Activated naive CD4-positive, alpha-beta T cell treated with anti-CD3 and anti-CD28 coated beads for 36 hours (primary cell): ENCODE measurements at regions not wholly inside any gene's neighbourhood (a gene's known extent, or its start where the extent isn't known, plus 50 kb on each side); places are given as distances from the start of the nearest gene placed in this dataset.

Experiments
- CTCF ChIA-PET: fragments of 350-600 bp; sonication (Branson Sonifier 250); formaldehyde crosslinking; loops from one replicate; lab custom pipeline; 2021; ENCODE audit warnings: antibody characterized with exemption; lab: Charles Lee
- DNase-seq: peaks from one replicate; pipeline ENCODE4 v3.0.0-alpha.2; 2020
- H3K27ac Mint-ChIP-seq: one replicate; pipeline ENCODE4 v1.8.0; 2021; ENCODE audit warnings: mild to moderate bottlenecking, mixed read lengths
- H3K27me3 Mint-ChIP-seq: one replicate; pipeline ENCODE4 v1.8.0; 2021; ENCODE audit warnings: low read depth, mixed read lengths
- H3K36me3 Mint-ChIP-seq: one replicate; pipeline ENCODE4 v1.8.0; 2021; ENCODE audit warnings: low read depth, mixed read lengths
- H3K4me1 Mint-ChIP-seq: one replicate; pipeline ENCODE4 v1.8.0; 2021; ENCODE audit warnings: low read depth, mixed read lengths
- H3K4me3 Mint-ChIP-seq: one replicate; pipeline ENCODE4 v1.8.0; 2021; ENCODE audit warnings: mild to moderate bottlenecking, moderate library complexity, mixed read lengths
- H3K9me3 Mint-ChIP-seq: one replicate; pipeline ENCODE4 v1.8.0; 2021; ENCODE audit warnings: mixed read lengths
- intact Hi-C: fragments of 100-400 bp; cut with micrococcal nuclease; formaldehyde crosslinking; loops from one replicate; pipeline ENCODE4 v1.15.1; 2023

GRCh38 chr9:80866121-80866520 lies 823.2 kb downstream of the TLE1 start:
- Mint-ChIP-seq H3K9me3 (peaks cover 16% of the 10 kb centered on the region), H3K4me1 (no peaks in the 10 kb centered on the region), H3K36me3 (no peaks in the 10 kb centered on the region), H3K4me3 (no peak overlapping the region), H3K27ac (no peak overlapping the region), H3K27me3 (no peaks in the 10 kb centered on the region)
- intact Hi-C loops, result no loop called here
- CTCF ChIA-PET, result interaction anchor here (0.7 kb wide), 1 partner anchor 26 kb away, joined by 4 read pairs; no protein-coding TSS in a partner anchor
- DNase-seq, result no peak

GRCh38 chr9:80843028-80843427 lies 846.3 kb downstream of the TLE1 start:
- CTCF ChIA-PET, result no interaction called here
- Mint-ChIP-seq H3K27ac (no peak overlapping the region), H3K4me3 (no peak overlapping the region), H3K36me3 (no peaks in the 10 kb centered on the region), H3K4me1 (no peaks in the 10 kb centered on the region), H3K27me3 (no peaks in the 10 kb centered on the region), H3K9me3 (no peaks in the 10 kb centered on the region)
- intact Hi-C loops, result no loop called here
- DNase-seq, result no peak

GRCh38 chr9:80842389-80842788 lies 847.0 kb downstream of the TLE1 start:
- no peaks in the 10 kb centered on the region for H3K9me3 Mint-ChIP-seq
- no peaks in the 10 kb centered on the region for H3K4me1 Mint-ChIP-seq
- intact Hi-C loops, result no loop called here
- no peak overlapping the region for H3K27ac Mint-ChIP-seq
- no peak for DNase-seq
- H3K4me3 Mint-ChIP-seq, result no peak overlapping the region
- no peaks in the 10 kb centered on the region for H3K27me3 Mint-ChIP-seq
- CTCF ChIA-PET, result no interaction called here
- no peaks in the 10 kb centered on the region for H3K36me3 Mint-ChIP-seq

GRCh38 chr9:80841888-80842287 lies 847.5 kb downstream of the TLE1 start:
- H3K27ac Mint-ChIP-seq, result no peak overlapping the region
- CTCF ChIA-PET, result no interaction called here
- no peaks in the 10 kb centered on the region for H3K27me3 Mint-ChIP-seq
- intact Hi-C loops, result no loop called here
- no peaks in the 10 kb centered on the region for H3K4me1 Mint-ChIP-seq
- H3K36me3 Mint-ChIP-seq, result no peaks in the 10 kb centered on the region
- no peak overlapping the region for H3K4me3 Mint-ChIP-seq
- no peak for DNase-seq
- no peaks in the 10 kb centered on the region for H3K9me3 Mint-ChIP-seq

- no peak overlapping the region for H3K4me3 Mint-ChIP-seq
- no peaks in the 10 kb centered on the region for H3K36me3 Mint-ChIP-seq
- H3K4me1 Mint-ChIP-seq, result no peaks in the 10 kb centered on the region
- no peaks in the 10 kb centered on the region for H3K9me3 Mint-ChIP-seq
- intact Hi-C loops, result no loop called here
- no peaks in the 10 kb centered on the region for H3K27me3 Mint-ChIP-seq
- CTCF ChIA-PET, result interaction anchor here (0.6 kb wide), 3 partner anchors 26 to 213 kb away, joined by 3 to 4 read pairs (median 3); no protein-coding TSS in a partner anchor
- no peak overlapping the region for H3K27ac Mint-ChIP-seq
- no peak for DNase-seq
These were observed 849.3 kb downstream of the TLE1 start for GRCh38 chr9:80839821-80840675.

GRCh38 chr9:80836013-80836412 lies 853.3 kb downstream of the TLE1 start:
- no peak for DNase-seq
- Mint-ChIP-seq H3K27ac (no peak overlapping the region), H3K4me1 (no peaks in the 10 kb centered on the region), H3K4me3 (no peak overlapping the region), H3K9me3 (peaks cover under 1% of the 10 kb centered on the region), H3K36me3 (no peaks in the 10 kb centered on the region), H3K27me3 (no peaks in the 10 kb centered on the region)
- intact Hi-C loops, result no loop called here
- CTCF ChIA-PET, result no interaction called here

- H3K36me3 Mint-ChIP-seq, result no peaks in the 10 kb centered on the region
- no peak overlapping the region for H3K4me3 Mint-ChIP-seq
- DNase-seq, result no peak
- H3K9me3 Mint-ChIP-seq, result peaks cover 6% of the 10 kb centered on the region
- H3K27me3 Mint-ChIP-seq, result no peaks in the 10 kb centered on the region
- no peak overlapping the region for H3K27ac Mint-ChIP-seq
- CTCF ChIA-PET, result no interaction called here
- no peaks in the 10 kb centered on the region for H3K4me1 Mint-ChIP-seq
- intact Hi-C loops, result no loop called here
These were observed 857.6 kb downstream of the TLE1 start for GRCh38 chr9:80831751-80832150.

- Mint-ChIP-seq H3K4me1 (no peaks in the 10 kb centered on the region), H3K27ac (no peak overlapping the region), H3K27me3 (no peaks in the 10 kb centered on the region), H3K9me3 (no peaks in the 10 kb centered on the region), H3K4me3 (no peak overlapping the region), H3K36me3 (no peaks in the 10 kb centered on the region)
- intact Hi-C loops, result no loop called here
- CTCF ChIA-PET, result no interaction called here
- no peak for DNase-seq
These were observed 877.7 kb downstream of the TLE1 start for GRCh38 chr9:80811656-80812055.

GRCh38 chr9:80811003-80811402 lies 878.3 kb downstream of the TLE1 start:
- intact Hi-C loops, result no loop called here
- no peaks in the 10 kb centered on the region for H3K36me3 Mint-ChIP-seq
- no peak overlapping the region for H3K27ac Mint-ChIP-seq
- CTCF ChIA-PET, result no interaction called here
- no peak overlapping the region for H3K4me3 Mint-ChIP-seq
- no peaks in the 10 kb centered on the region for H3K27me3 Mint-ChIP-seq
- no peaks in the 10 kb centered on the region for H3K9me3 Mint-ChIP-seq
- H3K4me1 Mint-ChIP-seq, result no peaks in the 10 kb centered on the region
- DNase-seq, result no peak

- Mint-ChIP-seq H3K27me3 (no peaks in the 10 kb centered on the region), H3K27ac (no peak overlapping the region), H3K4me1 (no peaks in the 10 kb centered on the region), H3K9me3 (no peaks in the 10 kb centered on the region), H3K36me3 (no peaks in the 10 kb centered on the region), H3K4me3 (no peak overlapping the region)
- DNase-seq, result no peak
- CTCF ChIA-PET, result interaction anchor here (0.6 kb wide), 1 partner anchor 15 kb away, joined by 4 read pairs; no protein-coding TSS in a partner anchor
- intact Hi-C loops, result no loop called here
These were observed 882.7 kb downstream of the TLE1 start for GRCh38 chr9:80806671-80807070.

GRCh38 chr9:80804873-80805272 lies 884.5 kb downstream of the TLE1 start:
- Mint-ChIP-seq H3K27me3 (no peaks in the 10 kb centered on the region), H3K4me1 (no peaks in the 10 kb centered on the region), H3K36me3 (no peaks in the 10 kb centered on the region), H3K9me3 (peaks cover under 1% of the 10 kb centered on the region), H3K27ac (no peak overlapping the region), H3K4me3 (no peak overlapping the region)
- CTCF ChIA-PET, result no interaction called here
- DNase-seq, result no peak
- intact Hi-C loops, result no loop called here

GRCh38 chr9:80797831-80798688 lies 891.3 kb downstream of the TLE1 start:
- H3K27me3 Mint-ChIP-seq, result no peaks in the 10 kb centered on the region
- H3K27ac Mint-ChIP-seq, result no peak overlapping the region
- CTCF ChIA-PET, result interaction anchor here (0.6 to 1.0 kb wide), 2 partner anchors 493 to 625 kb away, joined by 3 to 4 read pairs; no protein-coding TSS in a partner anchor
- intact Hi-C loops, result no loop called here
- H3K4me1 Mint-ChIP-seq, result no peaks in the 10 kb centered on the region
- H3K9me3 Mint-ChIP-seq, result peaks cover 3% of the 10 kb centered on the region
- H3K4me3 Mint-ChIP-seq, result no peak overlapping the region
- no peaks in the 10 kb centered on the region for H3K36me3 Mint-ChIP-seq
- no peak for DNase-seq
